H1 (cell line): ENCODE measurements at regions not wholly inside any gene's neighbourhood (a gene's known extent, or its start where the extent isn't known, plus 50 kb on each side); places are given as distances from the start of the nearest gene placed in this dataset.
"Not testable (repeated sequence)": the region's sequence is repeated elsewhere in the genome, so short reads cannot be mapped to it uniquely, and the experiment has no call there.

ENCODE experiments used
- CTCF ChIA-PET: fragments of 300-600 bp; sonication (Branson Sonifier 250); formaldehyde crosslinking; loops from one replicate; lab custom pipeline; 2021; ENCODE audit not compliant: partially characterized antibody; lab: Charles Lee
- POLR2A ChIA-PET: fragments of 300-600 bp; sonication (Branson Sonifier 250); formaldehyde crosslinking; loops from one replicate; lab custom pipeline; 2021; ENCODE audit warnings: inconsistent platforms; ENCODE audit not compliant: partially characterized antibody; lab: Charles Lee
- DNase-seq, 2 experiments: peaks; one replicate each; pipeline versions ENCODE4 v3.0.0 to v3.0.0-alpha.2; 2010 to 2022; ENCODE audit warnings: low spot score in 2 of 2, low read depth in 1 of 2, mixed read lengths in 1 of 2
- FAIRE-seq: peaks from 2 replicates; lab custom pipeline; 2011; peaks lifted over from hg19 to GRCh38; lab: Jason Lieb, UNC
- H2AFZ ChIP-seq: 2 replicates; pipeline ENCODE4 v1.8.1; 2012; ENCODE audit warnings: low read length, inconsistent platforms
- H2AK5ac ChIP-seq: 2 replicates; pipeline ENCODE4 v1.6.1; 2013; ENCODE audit warnings: low read depth, low read length
- H2BK120ac ChIP-seq: replicated peaks from 2 replicates; pipeline ENCODE3; 2013; ENCODE audit warnings: low read depth, low read length, inconsistent platforms
- H2BK12ac ChIP-seq: 2 replicates; pipeline ENCODE4 v1.6.1; 2013; ENCODE audit warnings: low read depth, low read length
- H2BK15ac ChIP-seq: 2 replicates; pipeline ENCODE4 v1.6.1; 2013; ENCODE audit warnings: low read length
- H2BK20ac ChIP-seq: 2 replicates; pipeline ENCODE4 v1.6.1; 2013; ENCODE audit warnings: low read length
- H2BK5ac ChIP-seq: 2 replicates; pipeline ENCODE4 v1.6.1; 2013; ENCODE audit warnings: low read depth, low read length
- H3K14ac ChIP-seq: 2 replicates; pipeline ENCODE4 v1.6.1; 2013; ENCODE audit warnings: inconsistent platforms; ENCODE audit not compliant: insufficient read length
- H3K18ac ChIP-seq: 2 replicates; pipeline ENCODE4 v1.6.1; 2013; ENCODE audit warnings: low read length; ENCODE audit errors: extremely low read depth
- H3K23ac ChIP-seq: 2 replicates; pipeline ENCODE4 v1.6.1; 2013; ENCODE audit warnings: inconsistent platforms; ENCODE audit not compliant: insufficient read length
- H3K23me2 ChIP-seq: 2 replicates; pipeline ENCODE4 v1.6.1; 2013; ENCODE audit warnings: low read depth, low read length
- H3K27ac ChIP-seq: 2 replicates; pipeline ENCODE4 v1.6.1; 2011; ENCODE audit warnings: low read depth, low read length, inconsistent platforms
- H3K27me3 ChIP-seq, 4 experiments: replicated peaks in 1 of 4; 1 replicate in 1 of 4; 2 replicates in 3 of 4; pipeline versions ENCODE4 v1.6.1 to v1.8.1; 2011 to 2013; ENCODE audit warnings: low read length in 3 of 4, mild to moderate bottlenecking in 3 of 4, inconsistent platforms in 2 of 4, mixed read lengths in 2 of 4, moderate library complexity in 1 of 4; ENCODE audit not compliant: control insufficient read depth in 3 of 4, insufficient read depth in 3 of 4; ENCODE audit errors: extremely low read depth in 1 of 4
- H3K36me3 ChIP-seq, 4 experiments: 2 replicates each; pipeline versions ENCODE4 v1.6.1 to v1.8.1; 2011 to 2013; ENCODE audit warnings: mild to moderate bottlenecking in 4 of 4, low read length in 3 of 4, moderate library complexity in 2 of 4, control low read depth in 1 of 4, inconsistent platforms in 1 of 4; ENCODE audit not compliant: insufficient read depth in 4 of 4, control insufficient read depth in 2 of 4
- H3K4ac ChIP-seq: replicated peaks from 2 replicates; pipeline ENCODE3; 2013; ENCODE audit warnings: low read length, low read depth, mixed read lengths, inconsistent platforms; ENCODE audit not compliant: insufficient read length
- H3K4me1 ChIP-seq, 4 experiments: replicated peaks in 1 of 4; 1 replicate in 1 of 4; 2 replicates in 3 of 4; pipeline versions ENCODE4 v1.6.1 to v1.8.1; 2011 to 2013; ENCODE audit warnings: low read length in 3 of 4, inconsistent platforms in 2 of 4, mixed read lengths in 1 of 4; ENCODE audit not compliant: insufficient read depth in 4 of 4, control insufficient read depth in 3 of 4
- H3K4me2 ChIP-seq, 2 experiments: 2 replicates each; pipeline versions ENCODE4 v1.6.1 to v1.8.1; 2011 to 2013; ENCODE audit warnings: low read depth in 2 of 2, low read length in 2 of 2, control low read depth in 1 of 2, inconsistent platforms in 1 of 2, mild to moderate bottlenecking in 1 of 2; ENCODE audit not compliant: insufficient read depth in 1 of 2
- H3K4me3 ChIP-seq, 4 experiments: fragments of 200-600, 300-600 bp in 1 of 4; sonication (generic), shearing (Covaris generic), sonication (Bioruptor Twin) in 1 of 4; 2 replicates each; pipeline versions ENCODE4 v1.5.1 to v1.8.1; 2011 to 2016; ENCODE audit warnings: low read length in 4 of 4, low read depth in 3 of 4, control low read depth in 2 of 4, inconsistent platforms in 2 of 4, mild to moderate bottlenecking in 2 of 4, mixed read lengths in 1 of 4, moderate library complexity in 1 of 4; ENCODE audit not compliant: insufficient read depth in 2 of 4; ENCODE audit errors: extremely low read depth in 1 of 4
- H3K56ac ChIP-seq: replicated peaks from 2 replicates; pipeline ENCODE3; 2013; ENCODE audit warnings: low read depth, mild to moderate bottlenecking, mixed read lengths, low read length, inconsistent platforms; ENCODE audit not compliant: insufficient read length
- H3K79me1 ChIP-seq: 2 replicates; pipeline ENCODE4 v1.6.1; 2013; ENCODE audit warnings: low read depth, low read length, control low read depth
- H3K79me2 ChIP-seq, 2 experiments: 2 replicates each; pipeline versions ENCODE4 v1.6.1 to v1.8.1; 2012 to 2013; ENCODE audit warnings: low read length in 2 of 2, mild to moderate bottlenecking in 2 of 2, inconsistent platforms in 1 of 2; ENCODE audit not compliant: insufficient read depth in 2 of 2, control insufficient read depth in 1 of 2
- H3K9ac ChIP-seq, 4 experiments: replicated peaks in 1 of 4; 1 replicate in 1 of 4; 2 replicates in 3 of 4; pipeline versions ENCODE4 v1.6.1 to v1.8.1; 2011 to 2013; ENCODE audit warnings: low read depth in 3 of 4, low read length in 3 of 4, control low read depth in 2 of 4, mild to moderate bottlenecking in 2 of 4, moderate library complexity in 2 of 4, inconsistent platforms in 1 of 4; ENCODE audit errors: extremely low read depth in 1 of 4
- H3K9me3 ChIP-seq, 2 experiments: 2 replicates each; pipeline versions ENCODE4 v1.6.1 to v1.8.1; 2012 to 2013; ENCODE audit warnings: mild to moderate bottlenecking in 2 of 2, moderate library complexity in 2 of 2, control low read depth in 1 of 2, inconsistent platforms in 1 of 2, low read depth in 1 of 2, low read length in 1 of 2, mixed read lengths in 1 of 2; ENCODE audit not compliant: insufficient read depth in 2 of 2
- H4K20me1 ChIP-seq, 2 experiments: replicated peaks in 1 of 2; 2 replicates each; pipeline versions ENCODE3 to v1.8.1; 2011 to 2013; ENCODE audit warnings: inconsistent platforms in 2 of 2, low read length in 2 of 2, mild to moderate bottlenecking in 1 of 2; ENCODE audit not compliant: insufficient read depth in 2 of 2, control insufficient read depth in 1 of 2
- H4K5ac ChIP-seq: 2 replicates; pipeline ENCODE4 v1.6.1; 2013; ENCODE audit warnings: low read length, low read depth, mixed read lengths, inconsistent platforms; ENCODE audit not compliant: insufficient read length
- H4K8ac ChIP-seq: 2 replicates; pipeline ENCODE4 v1.8.0; 2013; ENCODE audit warnings: mild to moderate bottlenecking, moderate library complexity, low read length, inconsistent platforms; ENCODE audit not compliant: insufficient read depth; ENCODE audit errors: extremely low read depth
- H4K91ac ChIP-seq: replicated peaks from 2 replicates; pipeline ENCODE3; 2013; ENCODE audit warnings: low read length, mixed read lengths, inconsistent platforms; ENCODE audit not compliant: insufficient read length
- WGBS, 2 experiments: shearing (Covaris generic) in 1 of 2; methylation state at CpG; one replicate each; pipeline versions ENCODE4 v1.1.6 to v1.1.7; 2013 to 2015; ENCODE audit warnings: low lambda C conversion rate in 2 of 2, mixed read lengths in 2 of 2, inconsistent platforms in 1 of 2, low coverage in 1 of 2, missing lambda C conversion rate in 1 of 2; ENCODE audit not compliant: insufficient replicate concordance in 2 of 2, insufficient coverage in 1 of 2, insufficient read length in 1 of 2; ENCODE audit errors: extremely low coverage in 1 of 2, missing lambda C conversion rate in 1 of 2; 5-methylcytosine and 5-hydroxymethylcytosine counted together

- H3K14ac ChIP-seq, H4K20me1 ChIP-seq, H3K27me3 ChIP-seq, H3K27ac ChIP-seq, H3K36me3 ChIP-seq, H2BK120ac ChIP-seq, H3K9ac ChIP-seq, H2BK12ac ChIP-seq, H4K8ac ChIP-seq, H2BK5ac ChIP-seq, FAIRE-seq, H2BK20ac ChIP-seq, POLR2A ChIA-PET, CTCF ChIA-PET, H3K4me1 ChIP-seq, H3K79me1 ChIP-seq, H3K23ac ChIP-seq, H3K56ac ChIP-seq, H2AK5ac ChIP-seq, H3K4me3 ChIP-seq, H4K91ac ChIP-seq, H4K5ac ChIP-seq, H3K23me2 ChIP-seq, H3K18ac ChIP-seq, H3K79me2 ChIP-seq, H2AFZ ChIP-seq, H3K4ac ChIP-seq, H3K4me2 ChIP-seq, H2BK15ac ChIP-seq, DNase-seq: not testable (repeated sequence)
- WGBS, 2 experiments = 100% methylated on average over 2 of the region's 6 CpGs; no CpG with 5 or more reads in 1 of the 2 experiments
- peaks cover 0 to 23% of the 10 kb centered on the region in 2 experiments; a peak in 2 of 4 replicates for H3K9me3 ChIP-seq
These were observed 247.1 kb downstream of the ZNF479 start for GRCh38 chr7:56885132-56885531.

- POLR2A ChIA-PET, FAIRE-seq, H4K8ac ChIP-seq, H3K4me3 ChIP-seq, H3K27me3 ChIP-seq, CTCF ChIA-PET, H2AK5ac ChIP-seq, H3K4me1 ChIP-seq, H3K9ac ChIP-seq, H3K27ac ChIP-seq, H3K4me2 ChIP-seq, H2BK120ac ChIP-seq, H2AFZ ChIP-seq, H3K36me3 ChIP-seq, H3K56ac ChIP-seq, H2BK12ac ChIP-seq, H3K79me1 ChIP-seq, H3K4ac ChIP-seq, DNase-seq, H3K23ac ChIP-seq, H3K79me2 ChIP-seq, H2BK15ac ChIP-seq, H2BK20ac ChIP-seq, H3K18ac ChIP-seq, H4K5ac ChIP-seq, H3K23me2 ChIP-seq, H3K14ac ChIP-seq, H4K91ac ChIP-seq, H2BK5ac ChIP-seq, H4K20me1 ChIP-seq: not testable (repeated sequence)
- H3K9me3 ChIP-seq = peaks cover 0 to 25% of the 10 kb centered on the region in 2 experiments; a peak in 2 of 4 replicates
- WGBS, 2 experiments = 98% methylated on average over 30 of the region's 42 CpGs; no CpG with 5 or more reads in 1 of the 2 experiments
These were observed 249.9 kb downstream of the ZNF479 start for GRCh38 chr7:56882318-56882717.
